Ammon's horn (tissue), 1 donor: ENCODE measurements at regions not wholly inside any gene's neighbourhood (a gene's known extent, or its start where the extent isn't known, plus 50 kb on each side); places are given as distances from the start of the nearest gene placed in this dataset.
A peak's percentile ranks its signal among the peaks of the same experiment; 100 is the strongest.

Experiments
- DNase-seq: peaks from one replicate; pipeline ENCODE4 v3.0.0-alpha.2; 2016; ENCODE audit warnings: low spot score

GRCh38 chr2:8522687-8523086 lies 159.2 kb upstream of the ID2 start:
- DNase-seq = no peak

- DNase-seq = no peak
Measured at GRCh38 chr2:8524388-8524787, 157.5 kb upstream of the ID2 start.

GRCh38 chr2:8524823-8525222 lies 157.0 kb upstream of the ID2 start:
- DNase-seq = no peak

GRCh38 chr2:8525236-8525581 lies 156.6 kb upstream of the ID2 start:
- DNase-seq = no peak

GRCh38 chr2:8525582-8526402 lies 156.1 kb upstream of the ID2 start:
- peak; percentile 87 for DNase-seq

GRCh38 chr2:8526403-8526696 lies 155.5 kb upstream of the ID2 start:
- DNase-seq = no peak

- no peak for DNase-seq
Measured at GRCh38 chr2:8527031-8527430, 154.8 kb upstream of the ID2 start.

GRCh38 chr2:8527676-8528075 lies 154.2 kb upstream of the ID2 start:
- no peak for DNase-seq

- DNase-seq = no peak
Measured at GRCh38 chr2:8528863-8529262, 153.0 kb upstream of the ID2 start.

- no peak for DNase-seq
Measured at GRCh38 chr2:8529706-8530277, 152.1 kb upstream of the ID2 start.

- no peak for DNase-seq
Measured at GRCh38 chr2:8531481-8531880, 150.4 kb upstream of the ID2 start.

GRCh38 chr2:8532438-8532837 lies 149.4 kb upstream of the ID2 start:
- DNase-seq = no peak

- DNase-seq = no peak
Measured at GRCh38 chr2:8533923-8534322, 147.9 kb upstream of the ID2 start.

GRCh38 chr2:8534386-8534728 lies 147.5 kb upstream of the ID2 start:
- no peak for DNase-seq

- peak; percentile 73 for DNase-seq
Measured at GRCh38 chr2:8534729-8535468, 147.0 kb upstream of the ID2 start.

- DNase-seq = no peak
Measured at GRCh38 chr2:8535469-8535795, 146.4 kb upstream of the ID2 start.

GRCh38 chr2:8535821-8536685 lies 145.8 kb upstream of the ID2 start:
- peak; percentile 32 for DNase-seq

GRCh38 chr2:8536686-8537561 lies 144.9 kb upstream of the ID2 start:
- no peak for DNase-seq

- no peak for DNase-seq
Measured at GRCh38 chr2:8537562-8538155, 144.2 kb upstream of the ID2 start.

- no peak for DNase-seq
Measured at GRCh38 chr2:8538531-8538930, 143.3 kb upstream of the ID2 start.

- no peak for DNase-seq
Measured at GRCh38 chr2:8538931-8539621, 142.8 kb upstream of the ID2 start.
